Cardiac fibroblast (primary cell): ENCODE measurements at regions not wholly inside any gene's neighbourhood (a gene's known extent, or its start where the extent isn't known, plus 50 kb on each side); places are given as distances from the start of the nearest gene placed in this dataset.

ENCODE experiments used
- DNase-seq, 2 donors: peaks; one replicate each; pipeline versions ENCODE4 v3.0.0 to v3.0.0-alpha.2; 2010; ENCODE audit warnings: low read depth in 2 of 2
- H3K4me3 ChIP-seq, 2 donors: replicated peaks in 1 of 2; 1 replicate in 1 of 2; 2 replicates in 1 of 2; pipeline ENCODE4 v1.5.1; 2011; ENCODE audit warnings: low read depth in 2 of 2, low read length in 2 of 2, mild to moderate bottlenecking in 2 of 2, moderate library complexity in 1 of 2
- TF ChIP-seq, protein P1 (sequence below): IDR thresholded peaks from one replicate; pipeline ENCODE4 v1.5.1; 2011; ENCODE audit warnings: low read depth, mild to moderate bottlenecking, low read length, inconsistent platforms

DNA sequence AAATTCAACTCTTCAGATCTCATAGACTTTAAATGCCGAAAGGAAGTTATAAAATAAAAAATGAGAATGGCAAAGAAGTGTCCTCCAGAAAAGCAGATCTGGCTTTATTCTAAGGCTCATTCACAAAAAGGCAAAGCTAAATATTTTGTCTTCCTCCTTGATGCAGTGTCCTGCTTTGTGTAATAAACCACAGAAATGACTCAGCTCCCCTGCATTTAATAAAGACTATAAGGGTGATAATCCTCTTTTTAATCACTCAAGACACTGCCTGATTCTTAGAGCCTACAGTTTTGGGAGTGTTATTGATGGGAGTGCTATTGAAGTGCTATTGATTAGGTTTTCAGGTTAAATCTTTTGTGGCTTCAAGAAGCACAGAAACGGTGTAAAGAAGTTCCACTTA is 482.0 kb downstream of the PCDH20 start:
- DNase-seq = peak in 1 of 2 donors; percentile 19
- TF ChIP-seq, protein P1, sequence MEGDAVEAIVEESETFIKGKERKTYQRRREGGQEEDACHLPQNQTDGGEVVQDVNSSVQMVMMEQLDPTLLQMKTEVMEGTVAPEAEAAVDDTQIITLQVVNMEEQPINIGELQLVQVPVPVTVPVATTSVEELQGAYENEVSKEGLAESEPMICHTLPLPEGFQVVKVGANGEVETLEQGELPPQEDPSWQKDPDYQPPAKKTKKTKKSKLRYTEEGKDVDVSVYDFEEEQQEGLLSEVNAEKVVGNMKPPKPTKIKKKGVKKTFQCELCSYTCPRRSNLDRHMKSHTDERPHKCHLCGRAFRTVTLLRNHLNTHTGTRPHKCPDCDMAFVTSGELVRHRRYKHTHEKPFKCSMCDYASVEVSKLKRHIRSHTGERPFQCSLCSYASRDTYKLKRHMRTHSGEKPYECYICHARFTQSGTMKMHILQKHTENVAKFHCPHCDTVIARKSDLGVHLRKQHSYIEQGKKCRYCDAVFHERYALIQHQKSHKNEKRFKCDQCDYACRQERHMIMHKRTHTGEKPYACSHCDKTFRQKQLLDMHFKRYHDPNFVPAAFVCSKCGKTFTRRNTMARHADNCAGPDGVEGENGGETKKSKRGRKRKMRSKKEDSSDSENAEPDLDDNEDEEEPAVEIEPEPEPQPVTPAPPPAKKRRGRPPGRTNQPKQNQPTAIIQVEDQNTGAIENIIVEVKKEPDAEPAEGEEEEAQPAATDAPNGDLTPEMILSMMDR = no peak
- H3K4me3 ChIP-seq = no peak overlapping the region

DNA sequence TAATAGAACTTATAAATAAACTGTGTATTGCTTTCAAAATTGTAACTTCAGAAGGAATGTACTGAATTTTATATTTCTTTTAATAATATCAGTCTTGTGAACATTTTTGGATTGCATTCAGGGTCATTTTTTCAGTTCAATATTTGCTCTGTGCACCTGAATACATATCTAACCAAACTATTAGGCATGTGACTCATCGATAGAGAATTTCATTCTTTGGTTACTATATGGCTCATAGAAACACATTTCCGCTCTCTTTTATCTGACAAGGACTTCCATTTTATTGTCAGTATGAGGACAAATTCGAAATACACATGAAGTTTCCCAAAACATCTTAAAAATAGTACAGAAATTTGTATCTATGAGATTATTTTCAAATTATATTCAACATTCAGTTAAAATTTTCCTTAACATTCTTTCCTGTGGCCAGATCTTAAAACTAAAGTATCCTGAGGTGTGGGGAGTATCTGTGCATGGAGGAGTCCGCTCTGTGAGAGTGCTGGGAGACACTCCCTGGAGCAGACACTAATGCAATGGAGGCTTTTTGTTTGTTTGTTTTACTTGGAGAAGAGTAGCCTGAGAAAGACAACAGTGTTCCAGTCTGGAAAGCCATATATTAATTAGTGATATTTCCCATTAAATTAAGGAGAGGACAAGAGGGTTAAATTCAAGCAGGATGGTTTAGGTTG is 483.6 kb downstream of the PCDH20 start:
- TF ChIP-seq, protein P1 = no peak
- H3K4me3 ChIP-seq = no peak overlapping the region
- DNase-seq = peak in 1 of 2 donors; percentile 38

DNA sequence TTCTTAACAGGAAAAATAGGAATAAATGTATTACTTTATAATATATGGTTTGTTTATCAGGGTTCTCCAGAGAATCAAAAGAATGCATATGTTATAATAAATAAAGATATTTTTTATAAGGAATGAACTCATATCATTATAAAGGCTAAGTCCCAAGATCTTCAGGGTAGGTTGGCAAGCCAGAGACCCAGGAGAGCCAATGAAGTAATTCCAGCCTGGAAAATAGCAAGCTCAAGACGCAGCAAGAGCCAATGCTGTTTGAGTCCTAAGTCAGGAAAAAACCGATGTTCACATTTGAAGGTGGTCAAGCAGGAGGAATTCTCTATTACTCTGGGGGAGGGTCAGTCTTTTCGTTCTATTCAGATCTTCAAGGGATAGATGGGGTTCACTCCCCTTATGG is 490.0 kb downstream of the PCDH20 start:
- TF ChIP-seq, protein P1 = no peak
- no peak for DNase-seq
- H3K4me3 ChIP-seq = no peak overlapping the region

DNA sequence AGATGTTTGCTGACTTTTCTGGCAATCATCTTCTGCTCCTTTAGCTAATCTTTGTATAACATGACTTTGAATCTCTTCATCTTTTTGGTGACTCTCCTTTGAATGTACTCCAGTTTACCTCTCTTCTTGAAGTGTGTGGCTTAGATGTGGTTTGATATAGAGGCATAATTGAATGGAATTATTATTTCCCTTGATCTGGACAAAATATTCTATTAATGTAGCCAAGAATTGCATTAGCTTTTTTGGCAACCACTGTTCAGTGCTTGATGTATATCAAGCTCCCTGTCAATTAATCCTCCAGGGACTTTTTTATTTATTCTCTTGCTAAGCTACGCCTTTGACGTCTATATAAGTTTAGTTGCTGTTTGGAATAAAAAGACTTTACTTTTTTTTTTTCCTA is 490.8 kb downstream of the PCDH20 start:
- TF ChIP-seq, protein P1 = no peak

DNA sequence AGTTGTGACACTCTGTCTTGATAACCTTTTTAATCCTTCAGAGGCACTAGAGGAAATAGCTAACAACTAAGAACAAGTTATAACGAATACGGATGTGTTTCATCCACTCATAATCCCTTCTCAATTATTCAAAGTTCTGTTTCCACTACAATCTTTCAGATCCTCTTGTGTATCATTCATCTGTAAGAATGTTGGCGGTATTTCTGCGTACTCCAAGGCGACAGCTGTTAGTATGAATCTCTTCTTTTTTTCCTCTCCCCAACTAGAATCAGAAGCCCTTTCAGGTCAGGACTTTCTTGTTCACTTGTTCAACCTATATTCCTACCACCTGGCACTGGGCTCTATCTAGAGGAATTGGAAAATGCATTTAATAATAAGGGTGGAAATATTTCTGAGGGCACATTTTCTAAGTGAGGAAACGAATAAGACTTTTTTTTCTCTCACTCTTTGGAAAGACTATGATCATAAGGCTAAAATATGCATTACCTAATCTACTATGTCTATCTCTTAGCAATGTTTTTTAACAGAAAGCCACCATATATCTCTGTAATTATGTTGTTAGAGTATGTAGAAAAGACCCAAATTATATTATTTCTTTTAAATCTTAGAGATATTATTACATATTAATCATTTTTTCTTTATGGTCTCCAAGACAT is 492.9 kb downstream of the PCDH20 start:
- TF ChIP-seq, protein P1 = no peak
- DNase-seq = peak in 1 of 2 donors; percentile 1
- no peak overlapping the region for H3K4me3 ChIP-seq

More for the DNA sequence above, 490.8 kb downstream of the PCDH20 start:
- H3K4me3 ChIP-seq = no peak overlapping the region
- no peak for DNase-seq

DNA sequence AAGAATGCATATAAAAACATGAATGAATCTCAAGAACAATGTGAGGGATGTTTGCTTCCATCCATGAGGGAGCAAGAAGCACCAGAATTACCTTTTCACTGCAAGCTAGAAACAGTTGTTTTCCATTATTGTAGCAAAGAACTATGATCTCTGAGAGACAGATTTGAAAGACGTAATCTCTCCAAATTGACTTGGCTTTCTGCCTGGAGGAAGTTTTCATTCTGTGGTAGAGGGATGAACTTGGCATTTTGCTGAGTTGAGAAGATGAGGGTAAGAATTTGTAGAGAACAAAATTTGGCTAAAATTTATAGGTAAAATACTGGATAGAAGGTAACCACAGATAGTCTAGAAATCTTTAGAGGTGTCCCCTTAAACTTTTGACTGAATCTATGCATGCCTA is 496.8 kb downstream of the TDRD3 start:
- H3K4me3 ChIP-seq = no peak overlapping the region
- TF ChIP-seq, protein P1 = no peak
- DNase-seq = no peak
